HepG2 (cell line): ENCODE measurements at regions not wholly inside any gene's neighbourhood (a gene's known extent, or its start where the extent isn't known, plus 50 kb on each side); places are given as distances from the start of the nearest gene placed in this dataset.

Source experiments
- ATAC-seq: fragments of 200-7000 bp; cut with Tn5 transposase; 3 replicates; pipeline ENCODE4 v1.9.1; 2020; ENCODE audit warnings: mild to moderate bottlenecking, moderate library complexity
- BruUV-seq: library from RNA; stranded (reverse); fragments of 400-500 nt; replicated peaks from 2 replicates; lab custom pipeline; 2021; lab: Mats Ljungman, UMichigan
- CTCF ChIA-PET: fragments of 300-600 bp; formaldehyde crosslinking; extraction: SDS; loops from one replicate; lab custom pipeline; 2021; ENCODE audit warnings: low total read pairs, inconsistent platforms, low intra/inter-chr PET ratio; lab: Yijun Ruan, JAX
- POLR2A ChIA-PET: fragments of 350-600 bp; sonication (Branson Sonifier 250); formaldehyde crosslinking; loops from one replicate; lab custom pipeline; 2020; ENCODE audit warnings: antibody characterized with exemption, inconsistent platforms; lab: Yijun Ruan, JAX
- DNase-seq: peaks from one replicate; pipeline ENCODE4 v3.0.0-alpha.2; 2015; ENCODE audit warnings: low spot score
- FAIRE-seq: peaks from 3 replicates; lab custom pipeline; 2011; peaks lifted over from hg19 to GRCh38; lab: Jason Lieb, UNC
- H2AFZ ChIP-seq: one replicate; pipeline ENCODE4 v1.6.1; 2011; ENCODE audit warnings: low read length, inconsistent platforms
- H3K27ac ChIP-seq: fragments of 300-600 bp; 3 replicates; pipeline ENCODE4 v1.8.0; 2011; ENCODE audit warnings: mixed run types, mild to moderate bottlenecking, mixed read lengths, low read length, inconsistent platforms; ENCODE audit not compliant: insufficient read depth; ENCODE audit errors: extremely low read length
- H3K27me3 ChIP-seq, 2 experiments: fragments of 200-600 bp in 1 of 2; 2 replicates in 1 of 2; 3 replicates in 1 of 2; pipeline versions ENCODE4 v1.6.0 to v1.8.0; 2011; ENCODE audit warnings: low read length in 2 of 2, mild to moderate bottlenecking in 2 of 2, moderate library complexity in 2 of 2, inconsistent platforms in 1 of 2; ENCODE audit not compliant: insufficient read depth in 2 of 2, control insufficient read depth in 1 of 2
- H3K36me3 ChIP-seq, 2 experiments: fragments of 200-600 bp in 1 of 2; replicated peaks in 1 of 2; 2 replicates in 1 of 2; 3 replicates in 1 of 2; pipeline versions ENCODE4 v1.5.1 to v1.8.0; 2011; ENCODE audit warnings: low read length in 2 of 2, inconsistent platforms in 1 of 2; ENCODE audit not compliant: insufficient read depth in 2 of 2, control insufficient read depth in 1 of 2
- H3K4me1 ChIP-seq: 2 replicates; pipeline ENCODE4 v1.5.1; 2012; ENCODE audit warnings: low read length, inconsistent platforms; ENCODE audit not compliant: insufficient read depth
- H3K4me2 ChIP-seq: 2 replicates; pipeline ENCODE4 v1.6.0; 2011; ENCODE audit warnings: low read depth, low read length, inconsistent platforms
- H3K4me3 ChIP-seq, 3 experiments: fragments of 200-600 bp in 1 of 3; sonication (generic), shearing (Covaris generic) in 1 of 3; replicated peaks in 1 of 3; 2 replicates each; pipeline ENCODE4 v1.5.1; 2011 to 2016; ENCODE audit warnings: low read length in 3 of 3, inconsistent platforms in 2 of 3, low read depth in 2 of 3, mild to moderate bottlenecking in 2 of 3, control low read depth in 1 of 3, mixed read lengths in 1 of 3; ENCODE audit not compliant: insufficient read depth in 1 of 3
- H3K79me2 ChIP-seq: one replicate; pipeline ENCODE4 v1.6.1; 2011; ENCODE audit warnings: low read length, inconsistent platforms; ENCODE audit not compliant: insufficient read depth
- H3K9ac ChIP-seq: 2 replicates; pipeline ENCODE4 v1.6.0; 2011; ENCODE audit warnings: mild to moderate bottlenecking, low read depth, low read length, inconsistent platforms; ENCODE audit not compliant: insufficient read depth
- H3K9me3 ChIP-seq: 2 replicates; pipeline ENCODE4 v1.5.1; 2012; ENCODE audit warnings: mild to moderate bottlenecking, low read length
- H4K20me1 ChIP-seq: 2 replicates; pipeline ENCODE4 v1.6.0; 2011; ENCODE audit warnings: inconsistent platforms, mild to moderate bottlenecking, low read length, moderate library complexity; ENCODE audit not compliant: insufficient read depth
- FLYWCH1 ChIP-seq: sonication (generic); formaldehyde crosslinking; IDR thresholded peaks from 2 replicates; pipeline ENCODE4 v1.8.1; 2023; ENCODE audit warnings: mild to moderate bottlenecking, missing genetic modification reagents
- JUNB ChIP-seq: sonication (generic); formaldehyde crosslinking; IDR thresholded peaks from 2 replicates; pipeline ENCODE4 v1.8.0; 2022; ENCODE audit warnings: missing genetic modification reagents, mild to moderate bottlenecking, borderline replicate concordance
- PRMT3 ChIP-seq: sonication (generic); formaldehyde crosslinking; IDR thresholded peaks from 2 replicates; pipeline ENCODE4 v1.8.1; 2022; ENCODE audit warnings: low read depth, mild to moderate bottlenecking, moderate library complexity, missing genetic modification reagents, borderline replicate concordance
- SOX6 ChIP-seq, 2 experiments: fragments of 450-650 bp in 1 of 2; sonication (generic) in 1 of 2; formaldehyde crosslinking in 1 of 2; IDR thresholded peaks; 2 replicates each; pipeline versions ENCODE4 v1.4.0 to v1.6.1; 2017 to 2020; ENCODE audit warnings: antibody characterized with exemption in 1 of 2, mild to moderate bottlenecking in 1 of 2, missing genetic modification reagents in 1 of 2
- ZSCAN21 ChIP-seq: sonication (generic); formaldehyde crosslinking; IDR thresholded peaks from 2 replicates; pipeline ENCODE4 v1.8.0; 2022; ENCODE audit warnings: mild to moderate bottlenecking, missing genetic modification reagents, moderate library complexity, borderline replicate concordance
- ZSCAN22 ChIP-seq: sonication (generic); formaldehyde crosslinking; IDR thresholded peaks from 2 replicates; pipeline ENCODE4 v1.4.0; 2020; ENCODE audit warnings: mild to moderate bottlenecking, missing genetic modification reagents
- WGBS: methylation state at CpG from one replicate; pipeline ENCODE4 v1.1.6; 2017; ENCODE audit warnings: low lambda C conversion rate; 5-methylcytosine and 5-hydroxymethylcytosine counted together
- in situ Hi-C: cut with HindIII; loops from 2 replicates; pipeline ENCODE4 v1.10.0; 2017; ENCODE audit warnings: low pct_unique_long_range_greater_than_20kb; ENCODE audit not compliant: extremely low pct_ligation_motif_present
- intact Hi-C: fragments of 100-400 bp; cut with micrococcal nuclease; formaldehyde crosslinking; loops from one replicate; pipeline ENCODE4 v1.10.0; 2022; ENCODE audit not compliant: unreplicated experiment
- TF ChIP-seq, protein P1 (sequence below), 2 experiments: sonication (generic) in 1 of 2; formaldehyde crosslinking in 1 of 2; IDR thresholded peaks; 2 replicates each; pipeline versions ENCODE4 v1.6.1 to v1.9.0; 2014 to 2022; ENCODE audit warnings: antibody characterized with exemption in 1 of 2, borderline replicate concordance in 1 of 2, inconsistent platforms in 1 of 2, low read depth in 1 of 2, missing genetic modification reagents in 1 of 2

DNA sequence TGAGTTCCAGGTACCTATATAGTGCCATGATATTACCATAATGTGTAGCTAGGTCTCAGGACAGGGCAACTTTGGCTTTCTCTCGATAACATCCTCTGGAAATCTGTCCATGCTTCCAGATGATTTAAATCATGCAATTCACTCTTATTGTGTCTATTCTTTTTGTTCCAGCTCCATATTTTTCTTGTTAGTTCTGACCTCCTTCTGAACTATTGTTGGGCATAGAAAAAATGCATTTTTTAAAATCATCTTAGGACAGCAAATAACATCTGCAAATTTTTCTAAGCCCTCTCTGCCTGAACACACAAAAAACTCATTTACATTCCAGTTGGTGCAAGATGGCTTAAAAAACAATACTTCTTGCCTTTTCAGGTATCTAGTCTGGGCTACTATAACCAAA is 1561.0 kb upstream of the MIR17HG start:
- DNase-seq (no peak), FAIRE-seq (no peak)
- Histone ChIP-seq H3K9ac (no peak overlapping the region), H3K27ac (no peak overlapping the region), H3K36me3 (no peaks in the 10 kb centered on the region), H3K27me3 (no peaks in the 10 kb centered on the region; a peak in 1 of 5 replicates), H2AFZ (no peak overlapping the region), H3K4me3 (no peak overlapping the region)
- WGBS: 0% methylated on average over 1 of the region's 1 CpG
- TF ChIP-seq ZSCAN21 (no peak), JUNB (no peak), FLYWCH1 (CRISPR knock-in tag) (no peak), SOX6 (IDR thresholded peaks at IDR 0.05) (no peak), SOX6 (CRISPR knock-in tag; IDR thresholded peaks at IDR 0.05) (no peak), ZSCAN22 (CRISPR knock-in tag) (no peak), PRMT3 (CRISPR knock-in tag) (no peak)
- TF ChIP-seq, protein P1, sequence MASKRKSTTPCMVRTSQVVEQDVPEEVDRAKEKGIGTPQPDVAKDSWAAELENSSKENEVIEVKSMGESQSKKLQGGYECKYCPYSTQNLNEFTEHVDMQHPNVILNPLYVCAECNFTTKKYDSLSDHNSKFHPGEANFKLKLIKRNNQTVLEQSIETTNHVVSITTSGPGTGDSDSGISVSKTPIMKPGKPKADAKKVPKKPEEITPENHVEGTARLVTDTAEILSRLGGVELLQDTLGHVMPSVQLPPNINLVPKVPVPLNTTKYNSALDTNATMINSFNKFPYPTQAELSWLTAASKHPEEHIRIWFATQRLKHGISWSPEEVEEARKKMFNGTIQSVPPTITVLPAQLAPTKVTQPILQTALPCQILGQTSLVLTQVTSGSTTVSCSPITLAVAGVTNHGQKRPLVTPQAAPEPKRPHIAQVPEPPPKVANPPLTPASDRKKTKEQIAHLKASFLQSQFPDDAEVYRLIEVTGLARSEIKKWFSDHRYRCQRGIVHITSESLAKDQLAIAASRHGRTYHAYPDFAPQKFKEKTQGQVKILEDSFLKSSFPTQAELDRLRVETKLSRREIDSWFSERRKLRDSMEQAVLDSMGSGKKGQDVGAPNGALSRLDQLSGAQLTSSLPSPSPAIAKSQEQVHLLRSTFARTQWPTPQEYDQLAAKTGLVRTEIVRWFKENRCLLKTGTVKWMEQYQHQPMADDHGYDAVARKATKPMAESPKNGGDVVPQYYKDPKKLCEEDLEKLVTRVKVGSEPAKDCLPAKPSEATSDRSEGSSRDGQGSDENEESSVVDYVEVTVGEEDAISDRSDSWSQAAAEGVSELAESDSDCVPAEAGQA (IDR thresholded peaks at IDR 0.05; ENCODE audit: low read depth): no peak
- TF ChIP-seq, protein P1 (CRISPR knock-in tag; IDR thresholded peaks at IDR 0.05; ENCODE audit: borderline replicate concordance): no peak
- TF ChIP-seq, all 625 proteins: peak for 0
- in situ Hi-C loops: no loop called here
- POLR2A ChIA-PET: no interaction called here
- H3K79me2 ChIP-seq: no peaks in the 10 kb centered on the region
- H3K9me3 ChIP-seq: no peaks in the 10 kb centered on the region
- H4K20me1 ChIP-seq: no peaks in the 10 kb centered on the region
- ATAC-seq: no peak
- H3K4me2 ChIP-seq: no peak overlapping the region
- H3K4me1 ChIP-seq: no peaks in the 10 kb centered on the region
- no TSS peak for BruUV-seq
- intact Hi-C loops: no loop called here
- CTCF ChIA-PET: no interaction called here
